CD4-positive, alpha-beta T cell treated with Interleukin-17A for 1 hour (primary cell): ENCODE measurements at regions not wholly inside any gene's neighbourhood (a gene's known extent, or its start where the extent isn't known, plus 50 kb on each side); places are given as distances from the start of the nearest gene placed in this dataset.

Experiments used
- DNase-seq: peaks from one replicate; pipeline ENCODE4 v3.0.0-alpha.2; 2020

DNA sequence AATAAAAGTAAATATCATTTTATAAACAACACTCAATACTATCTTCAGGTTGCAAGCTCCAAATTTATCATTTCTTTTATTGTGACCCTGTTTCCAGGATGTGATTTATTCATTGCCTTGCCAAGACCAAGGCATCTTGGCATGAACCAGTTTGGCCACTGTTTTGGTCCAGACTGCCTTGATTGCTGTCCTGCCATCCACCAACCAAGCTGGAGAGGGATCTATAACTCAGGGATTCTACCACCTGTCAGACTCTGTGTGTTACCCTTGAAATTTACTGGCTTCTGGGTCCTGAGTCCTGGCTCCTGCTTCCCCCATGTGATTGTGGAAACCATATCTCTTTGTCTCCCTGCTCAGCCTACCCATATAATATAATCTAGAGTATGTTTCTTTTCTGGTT lies 343.0 kb downstream of the GPAM start:
- no peak for DNase-seq

DNA sequence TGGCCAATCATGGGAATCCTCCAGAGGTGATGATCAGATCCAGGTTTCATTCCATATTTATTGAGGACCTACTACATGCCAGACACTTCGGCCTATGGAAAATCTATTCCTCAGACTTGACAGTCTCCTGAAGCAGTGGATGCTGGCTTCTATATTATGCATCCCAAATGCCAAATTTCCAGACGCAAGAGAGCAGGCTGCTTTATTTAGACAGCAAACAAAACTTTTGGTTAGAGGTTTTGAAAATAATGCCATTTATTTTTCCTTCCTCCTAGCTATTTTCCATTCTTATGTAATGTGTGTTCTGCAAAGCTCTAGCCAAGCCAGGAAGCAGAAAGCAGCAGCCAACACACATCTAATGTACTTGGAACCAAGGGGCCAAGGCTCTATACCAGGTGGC lies 330.8 kb downstream of the GPAM start:
- no peak for DNase-seq

DNA sequence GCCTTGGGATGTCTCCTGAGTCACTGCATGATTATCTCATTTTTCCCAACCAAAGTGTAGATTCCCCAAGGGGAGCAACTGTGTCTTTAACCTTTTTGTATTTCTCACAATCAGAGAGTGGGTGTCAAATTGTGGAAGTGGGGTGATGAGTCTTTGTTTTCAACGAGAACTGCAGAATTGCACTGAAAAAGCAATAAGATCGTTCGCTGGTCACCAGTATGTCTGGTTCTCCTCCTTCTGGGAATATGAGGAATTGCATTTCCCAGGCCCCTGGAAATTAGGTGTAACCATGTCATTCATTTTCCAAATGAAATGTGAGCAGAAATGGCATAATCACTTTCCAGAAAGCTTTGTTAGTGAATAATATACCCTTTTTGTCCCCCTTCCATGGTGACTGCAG lies 326.9 kb downstream of the GPAM start:
- DNase-seq, result no peak

DNA sequence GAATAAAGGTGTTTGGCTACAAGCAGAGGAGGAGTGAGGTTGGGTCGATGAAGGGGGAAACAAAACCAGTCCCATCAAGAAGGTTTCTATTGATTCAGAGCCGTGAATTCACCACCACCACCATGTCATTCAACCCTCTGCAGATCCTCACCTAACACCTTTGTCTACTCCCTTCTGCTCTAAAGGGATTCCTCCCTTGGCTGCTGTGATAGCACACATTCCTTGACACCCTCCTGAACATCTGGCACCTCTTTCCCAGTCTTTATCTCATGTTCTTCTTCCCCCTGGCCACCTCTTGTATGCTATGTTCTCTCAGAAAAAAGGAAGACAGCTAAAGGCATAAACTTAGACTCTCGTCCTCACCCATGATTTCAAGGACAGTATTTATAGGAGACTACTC lies 318.0 kb downstream of the GPAM start:
- DNase-seq, result no peak

DNA sequence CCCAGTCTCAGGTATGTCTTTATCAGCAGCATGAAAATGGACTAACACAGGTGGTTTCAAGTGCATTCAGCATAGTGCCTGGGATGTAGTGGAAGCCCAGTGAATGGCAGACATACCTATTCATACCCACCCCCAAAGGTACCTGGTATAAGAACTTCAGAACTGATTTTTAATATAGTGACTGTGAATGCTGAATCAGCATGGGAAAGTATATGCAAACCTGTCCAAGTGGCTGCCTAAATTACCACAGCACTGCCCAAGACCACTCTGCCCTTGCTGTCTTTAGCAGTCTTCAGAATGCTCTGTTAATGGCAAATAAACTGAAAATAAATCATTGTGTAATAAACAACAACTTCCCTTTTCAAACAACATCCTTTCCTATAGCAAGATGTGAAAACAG lies 312.1 kb downstream of the GPAM start:
- DNase-seq, result no peak

DNA sequence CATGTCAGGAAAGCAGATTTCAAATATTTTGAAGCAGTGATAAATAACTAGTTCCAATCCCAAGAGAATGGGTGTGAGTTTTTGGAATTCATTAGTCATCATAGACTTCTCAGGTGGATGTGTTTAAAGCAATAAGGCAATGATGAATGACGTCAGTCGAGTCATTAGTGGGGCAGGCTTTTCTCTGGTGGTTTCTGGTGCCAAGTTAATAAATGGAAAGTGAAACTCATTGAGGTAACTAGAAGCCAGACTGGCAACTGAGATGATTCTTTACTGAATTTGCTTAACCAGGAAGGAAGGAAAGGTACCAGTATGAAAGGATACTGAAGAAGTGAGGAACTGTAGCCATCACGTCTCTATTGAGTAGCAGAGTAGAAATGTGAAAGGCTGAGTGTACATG lies 311.0 kb downstream of the GPAM start:
- no peak for DNase-seq

DNA sequence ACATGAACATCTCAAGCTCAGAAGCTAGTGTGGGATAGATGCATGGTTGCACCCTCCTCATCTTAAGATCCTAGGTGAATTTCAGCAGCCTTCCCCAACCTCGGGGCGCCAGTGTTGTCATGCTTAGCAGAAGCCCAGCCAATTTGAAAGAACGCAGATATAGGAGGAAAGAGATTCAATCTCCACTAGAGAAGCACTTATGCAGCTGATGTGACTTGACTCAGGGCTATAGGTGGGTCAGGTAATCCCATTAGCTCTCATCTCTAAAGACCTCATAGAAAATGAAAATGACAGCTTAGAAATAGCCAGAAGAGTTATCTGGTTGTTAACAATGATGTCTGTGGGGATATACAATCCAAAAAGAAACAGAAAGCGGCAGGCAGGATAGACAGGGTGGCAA lies 310.5 kb downstream of the GPAM start:
- no peak for DNase-seq

DNA sequence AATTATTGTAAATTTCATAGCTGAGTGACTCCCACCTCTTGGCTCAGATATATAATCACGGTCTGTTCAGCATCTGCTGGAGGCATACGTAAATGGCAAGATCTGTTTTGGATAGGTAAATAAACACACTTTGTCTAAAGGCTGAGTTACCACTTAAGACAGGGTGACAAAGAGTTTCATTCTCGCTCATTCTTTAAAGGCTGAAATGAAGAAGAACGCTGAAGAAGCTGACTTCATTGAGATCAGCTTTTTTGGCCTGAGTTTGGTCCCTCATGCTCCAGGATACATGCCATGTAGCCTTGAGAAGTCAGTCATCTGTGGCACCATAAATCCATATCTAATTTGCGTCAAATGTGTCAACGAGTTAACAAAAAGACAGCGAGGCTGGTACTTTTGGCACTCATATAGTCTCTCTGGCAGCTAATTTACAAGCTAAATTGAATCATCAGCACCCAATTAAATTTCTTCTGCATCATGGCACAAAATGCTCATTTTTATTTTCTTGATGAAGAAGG lies 309.9 kb downstream of the GPAM start:
- DNase-seq, result no peak

DNA sequence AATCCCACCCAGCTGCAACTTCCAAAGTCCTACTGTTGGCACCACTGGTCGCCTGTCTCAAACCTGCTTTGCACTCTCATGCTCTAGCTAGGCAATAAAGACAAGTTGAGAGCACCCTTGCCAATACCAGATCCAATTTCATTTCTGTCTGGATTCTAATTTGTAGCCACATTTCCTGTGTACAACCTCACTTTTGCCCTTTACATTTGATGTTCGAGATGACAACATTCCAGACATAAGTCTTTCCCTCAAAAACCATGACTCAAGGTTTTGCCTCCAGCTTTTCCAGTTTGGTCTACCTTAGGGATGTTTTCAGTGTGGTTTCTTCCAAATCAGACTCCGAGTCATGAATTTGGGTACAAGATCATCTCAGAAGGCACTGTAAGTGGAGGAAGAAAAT lies 309.0 kb downstream of the GPAM start:
- DNase-seq, result no peak

DNA sequence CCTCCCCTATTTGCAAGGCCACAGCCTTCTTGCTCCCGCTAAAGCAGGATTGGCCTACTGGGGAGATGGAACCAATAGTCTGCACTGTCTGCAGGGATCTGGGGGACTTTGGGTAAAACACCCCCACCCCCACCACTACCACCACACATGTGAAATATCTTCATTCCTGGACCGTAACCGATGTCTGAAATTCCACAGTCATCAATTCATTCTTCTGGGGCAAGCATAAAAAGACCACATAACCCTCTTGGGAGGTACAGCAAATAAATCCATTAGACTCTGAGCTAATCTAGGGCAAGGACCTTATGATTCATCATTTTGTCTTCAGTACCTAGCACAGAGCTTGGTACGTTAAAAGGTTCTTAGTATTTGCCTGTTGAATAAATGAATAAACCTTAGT lies 307.8 kb downstream of the GPAM start:
- DNase-seq, result no peak

DNA sequence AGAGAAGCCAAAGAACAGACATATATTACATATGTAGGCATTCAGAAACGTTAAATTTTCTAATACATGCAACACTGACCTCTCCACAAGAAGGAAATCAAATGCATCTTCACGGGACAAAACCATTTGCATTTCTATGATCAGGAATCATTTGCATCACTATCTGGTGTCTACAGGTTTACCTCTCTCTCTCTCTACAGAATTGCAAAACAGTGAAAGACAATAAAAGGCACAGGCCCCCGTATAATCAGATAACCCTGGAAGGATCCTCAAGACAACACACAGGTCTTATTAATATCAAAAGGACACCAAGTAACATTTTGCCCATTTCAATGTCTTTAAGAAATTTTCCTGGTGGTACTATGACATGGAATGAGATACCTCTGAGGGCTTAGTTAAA lies 306.3 kb downstream of the GPAM start:
- no peak for DNase-seq

DNA sequence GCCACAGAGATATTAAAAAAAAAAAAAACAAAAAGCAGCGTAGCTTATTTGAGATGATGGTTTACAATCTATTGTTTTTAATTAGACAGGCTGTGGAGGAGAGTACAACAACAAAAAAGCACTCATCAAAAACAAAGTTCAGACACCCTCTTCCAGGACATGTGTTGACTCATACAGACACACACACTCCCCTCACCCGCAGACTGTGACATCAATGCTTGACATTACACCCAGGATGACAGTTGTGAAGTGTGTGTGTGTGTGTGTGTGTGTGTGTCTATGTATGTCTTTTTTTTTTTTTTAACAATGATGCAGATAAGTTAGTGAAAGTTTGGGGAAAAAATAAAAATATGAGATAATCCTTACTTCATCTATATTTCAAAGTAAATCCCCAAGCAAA lies 303.6 kb downstream of the GPAM start:
- DNase-seq, result no peak

DNA sequence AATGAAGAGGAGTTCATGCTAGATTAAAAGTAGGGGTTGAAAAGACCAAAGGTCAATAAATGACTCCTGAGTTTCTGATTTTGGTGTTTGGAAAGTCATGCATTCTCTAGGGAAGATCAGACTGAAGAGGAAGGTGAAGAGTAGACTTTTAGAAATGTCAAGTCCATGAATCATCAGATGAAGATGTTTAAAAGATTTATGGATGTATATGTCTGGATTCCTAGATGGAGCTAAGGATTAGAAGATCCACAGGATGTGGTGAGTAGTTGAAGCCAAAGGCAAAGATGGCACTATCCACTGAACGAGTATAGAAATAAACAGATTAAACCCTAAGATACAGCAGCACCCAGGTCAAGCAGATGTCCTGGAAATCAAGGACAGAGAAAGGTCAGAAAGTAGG lies 298.5 kb downstream of the GPAM start:
- DNase-seq, result no peak

DNA sequence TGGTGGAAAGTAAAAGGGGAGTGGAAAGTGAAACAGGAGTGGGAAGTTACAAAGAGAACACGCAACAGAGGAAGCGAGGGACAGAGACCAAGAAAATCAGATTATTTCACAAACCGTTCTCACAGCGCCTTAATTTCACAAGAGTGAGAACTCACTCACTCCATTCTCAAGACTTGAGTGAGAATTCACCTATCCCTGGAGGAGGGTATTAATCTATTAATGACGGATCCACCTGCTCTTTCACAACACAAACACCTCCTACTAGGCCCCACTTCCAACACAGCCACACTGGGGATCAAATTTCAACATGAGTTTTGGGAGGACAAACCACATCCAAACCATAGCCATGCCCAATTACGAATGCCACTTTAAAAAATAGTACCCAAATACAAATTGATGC lies 297.6 kb downstream of the GPAM start:
- DNase-seq, result no peak

DNA sequence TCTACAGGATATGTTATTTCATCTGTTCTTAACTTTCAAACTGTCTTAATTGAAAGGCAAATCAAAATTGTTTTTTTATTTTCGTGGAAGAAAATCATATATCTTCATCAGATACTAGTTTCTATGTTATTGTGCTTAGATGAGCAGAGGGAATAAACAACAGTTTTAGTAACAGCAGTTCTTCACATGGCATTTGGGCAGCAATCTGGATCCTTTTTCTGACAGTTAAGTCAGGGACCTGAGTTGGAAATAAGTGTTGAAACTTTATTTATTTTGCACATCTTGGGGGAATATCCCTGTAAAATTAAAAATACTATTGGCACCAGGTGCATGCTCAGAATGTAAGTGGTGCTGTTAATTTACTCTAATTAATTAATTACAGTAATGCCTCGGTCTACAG lies 296.3 kb downstream of the GPAM start:
- no peak for DNase-seq

DNA sequence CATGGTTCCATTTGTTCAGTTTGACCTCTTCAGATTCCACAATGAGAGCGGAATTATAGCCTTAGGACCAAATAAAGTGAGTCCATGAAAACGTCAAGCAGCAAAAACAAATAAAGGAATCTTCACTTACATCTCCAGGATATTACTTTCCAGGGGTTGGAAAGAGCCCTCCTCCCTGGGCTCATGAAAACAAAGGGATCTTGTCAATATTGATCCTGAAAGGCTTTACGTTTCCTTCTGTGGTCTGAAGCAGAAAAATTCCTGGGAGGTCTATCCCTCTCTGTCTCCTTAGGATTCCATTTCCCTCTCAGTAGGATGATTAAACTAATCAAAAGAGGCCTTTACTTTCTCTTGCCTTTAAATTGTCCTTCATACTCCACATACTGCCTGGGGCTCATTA lies 293.5 kb downstream of the GPAM start:
- DNase-seq, result no peak

DNA sequence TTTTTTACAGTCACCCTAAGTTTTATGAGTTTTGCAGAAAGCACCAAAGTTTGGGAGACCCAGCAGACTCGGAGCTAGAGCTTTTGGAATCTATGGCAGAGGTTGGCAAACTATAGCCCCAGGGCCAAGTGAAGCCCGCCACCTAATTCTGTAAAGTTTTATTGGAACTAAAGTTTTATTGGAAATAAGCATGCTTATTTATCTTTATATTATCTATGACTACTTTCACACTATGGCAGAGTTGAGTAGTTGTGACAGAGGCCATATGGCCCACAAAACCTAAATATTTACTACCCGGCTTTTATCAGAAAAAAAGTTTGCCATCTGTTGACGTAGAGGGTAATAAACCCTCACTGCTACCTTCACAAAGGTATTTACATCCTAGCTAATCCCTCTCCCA lies 267.6 kb downstream of the GPAM start:
- no peak for DNase-seq

DNA sequence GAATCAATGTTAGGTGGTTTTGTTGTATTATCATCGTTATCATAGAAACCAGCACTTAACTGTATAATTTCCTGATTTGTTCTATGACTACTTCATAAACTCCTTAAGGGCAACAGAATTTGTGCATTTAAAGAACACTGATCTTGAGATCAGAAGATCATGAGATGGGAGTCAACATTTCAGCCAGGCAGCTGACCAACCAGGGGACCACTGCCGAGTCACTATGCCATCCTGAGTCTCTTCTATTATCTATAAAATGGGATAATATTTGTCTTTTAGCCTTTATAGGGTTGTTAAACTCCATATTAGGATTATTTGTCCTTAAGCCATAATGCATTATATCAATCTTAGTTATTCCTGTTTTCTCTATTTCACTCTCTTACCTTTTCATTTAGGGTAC lies 261.7 kb downstream of the GPAM start:
- DNase-seq, result no peak

DNA sequence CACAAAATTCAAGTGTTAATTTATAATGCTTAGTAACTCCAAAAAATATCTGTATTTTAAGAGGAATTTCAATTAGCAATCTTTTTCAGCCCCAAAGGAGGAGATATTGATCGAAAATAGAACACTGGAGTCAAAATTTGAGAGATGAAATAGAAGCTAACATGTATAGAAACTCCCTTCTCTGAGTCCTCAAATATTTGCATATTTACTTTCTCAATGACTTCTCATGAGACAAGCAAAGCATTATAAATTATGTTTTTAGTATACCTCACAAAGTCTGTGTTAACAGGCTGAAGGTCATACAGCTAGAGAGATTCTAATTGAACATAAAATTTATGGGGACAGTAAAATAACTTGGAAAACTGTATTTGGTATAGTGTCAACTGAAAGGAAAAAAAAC lies 260.5 kb downstream of the GPAM start:
- DNase-seq, result no peak

DNA sequence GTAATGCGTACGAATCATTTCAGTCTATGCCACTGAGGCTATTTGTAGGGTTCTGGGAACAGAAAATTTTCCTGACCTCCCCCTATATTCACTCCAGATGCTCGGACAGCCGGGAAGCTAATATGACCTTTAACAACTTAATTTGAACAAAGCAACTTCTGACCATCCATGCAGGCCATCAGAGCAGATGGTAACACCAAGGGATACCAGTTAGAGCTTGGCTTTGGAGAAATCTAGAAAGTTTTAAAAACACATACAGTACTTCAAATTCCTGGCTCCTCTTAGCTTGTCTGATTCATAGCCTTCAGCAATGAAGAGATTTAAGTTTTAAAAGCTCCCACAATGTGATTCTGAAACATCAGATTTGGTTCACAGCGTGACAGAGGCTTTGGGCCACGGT lies 257.3 kb downstream of the GPAM start:
- no peak for DNase-seq

DNA sequence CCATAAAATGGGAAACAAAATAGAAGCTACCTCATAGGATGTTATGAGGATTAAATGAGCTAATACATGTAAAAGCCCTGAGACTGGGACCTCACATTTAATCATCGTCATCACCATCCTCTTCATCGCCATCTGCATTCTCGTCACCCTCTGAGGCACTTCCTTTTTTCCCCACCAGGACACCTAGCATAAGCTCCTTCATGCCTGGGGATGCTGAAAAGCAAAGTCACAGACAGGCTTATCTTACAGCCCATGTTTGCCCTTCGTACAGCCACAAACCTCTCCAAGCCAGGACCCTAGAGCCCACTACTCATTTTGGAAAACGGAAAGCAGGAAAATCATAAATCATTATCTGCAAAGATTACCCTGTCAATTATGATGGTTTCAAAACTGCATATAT lies 249.6 kb downstream of the GPAM start:
- DNase-seq, result no peak

DNA sequence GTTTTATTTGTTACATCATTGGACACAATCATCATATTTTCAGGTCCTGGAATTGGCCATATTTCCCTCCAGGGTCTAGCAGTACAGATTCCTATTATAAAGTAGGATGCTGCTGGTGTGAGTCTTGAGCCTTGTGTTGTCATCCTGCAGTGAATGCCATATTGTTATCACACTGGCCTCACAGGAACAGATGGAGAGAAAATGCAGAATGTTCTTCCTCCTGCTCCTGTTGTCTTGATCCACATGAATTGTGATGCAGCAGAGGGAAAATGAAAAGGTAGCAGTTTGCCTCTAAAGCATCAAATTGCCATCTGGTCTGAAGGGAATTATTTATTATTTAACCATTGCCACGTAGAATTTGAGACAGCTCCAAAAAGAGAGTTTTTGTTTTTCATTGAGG lies 248.6 kb downstream of the GPAM start:
- no peak for DNase-seq

DNA sequence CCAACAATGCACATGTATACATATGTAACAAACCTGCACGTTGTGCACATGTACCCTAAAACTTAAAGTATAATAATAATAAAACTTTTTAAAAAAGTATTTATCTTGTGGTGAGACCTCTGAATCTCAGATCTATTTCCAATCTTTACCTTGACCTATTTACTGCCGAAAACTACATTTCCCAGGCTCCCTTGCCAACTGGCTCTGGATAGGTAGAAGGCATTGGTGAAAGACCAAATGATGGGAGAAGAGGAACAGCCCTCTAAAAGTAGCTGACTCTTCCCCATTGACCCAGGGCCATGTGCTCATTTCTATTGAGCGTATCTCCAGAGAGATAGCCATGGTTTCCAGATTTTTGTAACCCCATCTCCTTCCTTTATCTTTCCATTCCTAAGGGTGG lies 247.4 kb downstream of the GPAM start:
- DNase-seq, result no peak

DNA sequence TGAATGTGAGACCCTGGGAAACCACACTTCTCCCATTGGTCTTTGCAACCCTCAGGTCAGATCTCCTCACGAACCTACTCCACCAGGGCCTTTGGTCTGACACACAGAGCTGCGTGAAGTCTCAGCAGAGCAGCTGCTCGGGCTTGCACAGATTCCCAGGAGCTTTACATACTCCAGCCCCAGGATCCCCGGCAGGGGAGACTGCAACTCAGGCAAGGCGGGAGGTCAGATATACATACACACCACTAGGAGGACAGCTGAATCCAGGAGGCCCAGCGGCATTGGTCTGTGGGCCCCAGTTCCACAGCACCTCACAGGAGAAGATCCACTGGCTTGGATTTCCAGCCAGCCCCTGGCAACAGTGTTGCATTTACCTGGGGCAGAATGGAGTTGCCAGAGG lies 239.2 kb downstream of the GPAM start:
- DNase-seq, result no peak

DNA sequence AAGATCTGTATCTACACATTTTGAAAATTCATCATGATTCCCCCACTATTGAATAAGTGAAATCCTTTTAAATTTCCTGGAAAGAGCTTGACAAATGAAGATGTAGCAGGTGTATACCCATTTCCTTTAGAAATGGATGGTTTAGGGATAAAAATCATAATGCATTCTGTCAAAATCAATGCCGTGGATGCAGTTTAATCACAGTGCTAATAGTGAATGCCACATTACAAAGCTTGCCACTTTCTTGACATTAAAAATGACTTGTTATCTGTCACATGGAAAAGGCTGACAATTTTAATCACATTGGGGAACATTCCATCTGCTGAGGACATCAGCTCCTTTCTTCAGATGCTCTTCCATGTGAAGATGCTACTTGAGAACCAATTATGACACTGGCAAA lies 229.6 kb downstream of the GPAM start:
- no peak for DNase-seq

DNA sequence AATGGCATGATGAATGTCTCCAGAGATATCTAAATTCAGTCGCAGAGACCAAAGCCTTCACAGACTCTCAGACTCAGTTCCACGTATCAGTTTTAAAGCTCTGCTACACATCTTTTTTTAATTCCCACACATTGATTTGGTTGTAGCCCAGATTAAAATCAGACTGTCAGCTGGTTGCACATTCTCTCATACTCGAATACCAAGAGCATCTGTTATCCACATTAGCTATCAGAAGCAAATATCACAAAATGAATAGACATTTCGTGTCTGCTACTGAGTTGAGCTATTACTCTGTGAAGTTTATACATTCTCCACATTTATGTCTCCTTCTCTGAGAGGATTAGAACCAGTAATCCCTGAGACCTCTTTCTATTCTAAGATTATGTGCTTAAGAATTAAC lies 229.2 kb downstream of the GPAM start:
- DNase-seq, result no peak
